WTC11 (cell line): ENCODE measurements at regions not wholly inside any gene's neighbourhood (a gene's known extent, or its start where the extent isn't known, plus 50 kb on each side); places are given as distances from the start of the nearest gene placed in this dataset.

Source experiments
- GABPB1 ChIP-seq: sonication (generic); formaldehyde crosslinking; IDR thresholded peaks from 2 replicates; pipeline ENCODE4 v1.8.1; 2023; ENCODE audit warnings: mild to moderate bottlenecking, missing genetic modification reagents
- MXD4 ChIP-seq: fragments of 250-450 bp; sonication (Bioruptor Pico); IDR thresholded peaks from 2 replicates; pipeline ENCODE4 v1.8.0; 2021; ENCODE audit warnings: mild to moderate bottlenecking, moderate library complexity, borderline replicate concordance
- NR2C2 ChIP-seq: sonication (generic); formaldehyde crosslinking; IDR thresholded peaks from 2 replicates; pipeline ENCODE4 v1.8.0; 2022; ENCODE audit warnings: mild to moderate bottlenecking, missing genetic modification reagents
- NR3C1 ChIP-seq: sonication (generic); formaldehyde crosslinking; conservative IDR thresholded peaks from 2 replicates; pipeline ENCODE4 v1.8.1; 2023; ENCODE audit warnings: low read depth, mild to moderate bottlenecking, missing genetic modification reagents
- RELA ChIP-seq: sonication (generic); formaldehyde crosslinking; IDR thresholded peaks from 2 replicates; pipeline ENCODE4 v1.8.1; 2022; ENCODE audit warnings: missing genetic modification reagents, mild to moderate bottlenecking, borderline replicate concordance
- SP1 ChIP-seq: sonication (generic); formaldehyde crosslinking; conservative IDR thresholded peaks from 2 replicates; pipeline ENCODE4 v1.8.1; 2022; ENCODE audit warnings: missing genetic modification reagents
- USF1 ChIP-seq: sonication (generic); formaldehyde crosslinking; IDR thresholded peaks from 2 replicates; pipeline ENCODE4 v1.8.0; 2022; ENCODE audit warnings: mild to moderate bottlenecking, missing genetic modification reagents
- ZNF138 ChIP-seq: sonication (generic); formaldehyde crosslinking; conservative IDR thresholded peaks from 2 replicates; pipeline ENCODE4 v1.8.1; 2022; ENCODE audit warnings: mild to moderate bottlenecking, moderate library complexity, missing genetic modification reagents
- TF ChIP-seq, protein P1 (sequence below): sonication (generic); formaldehyde crosslinking; IDR thresholded peaks from 2 replicates; pipeline ENCODE4 v1.8.0; 2022; ENCODE audit warnings: mild to moderate bottlenecking, missing genetic modification reagents
- TF ChIP-seq, protein P2 (sequence below): sonication (generic); formaldehyde crosslinking; IDR thresholded peaks from 2 replicates; pipeline ENCODE4 v1.8.1; 2022; ENCODE audit warnings: low read depth, missing genetic modification reagents, borderline replicate concordance
- TF ChIP-seq, protein P3 (sequence below): sonication (generic); formaldehyde crosslinking; IDR thresholded peaks from 2 replicates; pipeline ENCODE4 v1.8.1; 2022; ENCODE audit warnings: mild to moderate bottlenecking, moderate library complexity, missing genetic modification reagents
- TF ChIP-seq, protein P4 (sequence below): fragments of 200-600 bp; IDR thresholded peaks from 2 replicates; pipeline ENCODE4 v1.8.0; 2022; ENCODE audit warnings: antibody characterized with exemption

DNA sequence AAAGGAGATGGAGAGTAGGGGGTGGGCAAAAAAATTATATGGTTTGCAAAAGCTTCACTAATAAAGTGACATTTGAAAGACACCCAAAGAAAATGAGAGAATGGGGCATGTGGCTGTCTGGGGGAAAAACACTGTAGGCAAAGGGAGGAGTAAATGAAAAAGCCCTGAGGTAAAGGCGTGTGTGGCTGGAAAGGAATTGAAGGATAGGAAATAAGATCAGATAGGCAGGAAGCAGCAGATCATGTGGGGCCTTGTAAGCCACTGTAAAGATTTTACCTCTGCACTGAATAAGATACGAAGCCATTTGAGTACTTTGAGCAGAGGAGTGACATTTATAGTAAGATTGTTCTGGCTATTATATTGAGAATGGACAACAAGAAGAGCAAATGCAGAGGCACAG is 49.8 kb upstream of the FDX1 start:
- TF ChIP-seq SP1 (no peak), MXD4 (CRISPR knock-in tag) (no peak), NR2C2 (CRISPR knock-in tag) (no peak), USF1 (no peak), RELA (CRISPR knock-in tag) (no peak), NR3C1 (no peak), ZNF138 (no peak), GABPB1 (no peak)
- TF ChIP-seq, protein P1, sequence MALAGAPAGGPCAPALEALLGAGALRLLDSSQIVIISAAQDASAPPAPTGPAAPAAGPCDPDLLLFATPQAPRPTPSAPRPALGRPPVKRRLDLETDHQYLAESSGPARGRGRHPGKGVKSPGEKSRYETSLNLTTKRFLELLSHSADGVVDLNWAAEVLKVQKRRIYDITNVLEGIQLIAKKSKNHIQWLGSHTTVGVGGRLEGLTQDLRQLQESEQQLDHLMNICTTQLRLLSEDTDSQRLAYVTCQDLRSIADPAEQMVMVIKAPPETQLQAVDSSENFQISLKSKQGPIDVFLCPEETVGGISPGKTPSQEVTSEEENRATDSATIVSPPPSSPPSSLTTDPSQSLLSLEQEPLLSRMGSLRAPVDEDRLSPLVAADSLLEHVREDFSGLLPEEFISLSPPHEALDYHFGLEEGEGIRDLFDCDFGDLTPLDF (CRISPR knock-in tag): no peak
- TF ChIP-seq, protein P2, sequence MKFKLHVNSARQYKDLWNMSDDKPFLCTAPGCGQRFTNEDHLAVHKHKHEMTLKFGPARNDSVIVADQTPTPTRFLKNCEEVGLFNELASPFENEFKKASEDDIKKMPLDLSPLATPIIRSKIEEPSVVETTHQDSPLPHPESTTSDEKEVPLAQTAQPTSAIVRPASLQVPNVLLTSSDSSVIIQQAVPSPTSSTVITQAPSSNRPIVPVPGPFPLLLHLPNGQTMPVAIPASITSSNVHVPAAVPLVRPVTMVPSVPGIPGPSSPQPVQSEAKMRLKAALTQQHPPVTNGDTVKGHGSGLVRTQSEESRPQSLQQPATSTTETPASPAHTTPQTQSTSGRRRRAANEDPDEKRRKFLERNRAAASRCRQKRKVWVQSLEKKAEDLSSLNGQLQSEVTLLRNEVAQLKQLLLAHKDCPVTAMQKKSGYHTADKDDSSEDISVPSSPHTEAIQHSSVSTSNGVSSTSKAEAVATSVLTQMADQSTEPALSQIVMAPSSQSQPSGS (CRISPR knock-in tag): no peak
- TF ChIP-seq, protein P3, sequence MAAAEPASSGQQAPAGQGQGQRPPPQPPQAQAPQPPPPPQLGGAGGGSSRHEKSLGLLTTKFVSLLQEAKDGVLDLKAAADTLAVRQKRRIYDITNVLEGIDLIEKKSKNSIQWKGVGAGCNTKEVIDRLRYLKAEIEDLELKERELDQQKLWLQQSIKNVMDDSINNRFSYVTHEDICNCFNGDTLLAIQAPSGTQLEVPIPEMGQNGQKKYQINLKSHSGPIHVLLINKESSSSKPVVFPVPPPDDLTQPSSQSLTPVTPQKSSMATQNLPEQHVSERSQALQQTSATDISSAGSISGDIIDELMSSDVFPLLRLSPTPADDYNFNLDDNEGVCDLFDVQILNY (CRISPR knock-in tag): no peak
- TF ChIP-seq, protein P4, sequence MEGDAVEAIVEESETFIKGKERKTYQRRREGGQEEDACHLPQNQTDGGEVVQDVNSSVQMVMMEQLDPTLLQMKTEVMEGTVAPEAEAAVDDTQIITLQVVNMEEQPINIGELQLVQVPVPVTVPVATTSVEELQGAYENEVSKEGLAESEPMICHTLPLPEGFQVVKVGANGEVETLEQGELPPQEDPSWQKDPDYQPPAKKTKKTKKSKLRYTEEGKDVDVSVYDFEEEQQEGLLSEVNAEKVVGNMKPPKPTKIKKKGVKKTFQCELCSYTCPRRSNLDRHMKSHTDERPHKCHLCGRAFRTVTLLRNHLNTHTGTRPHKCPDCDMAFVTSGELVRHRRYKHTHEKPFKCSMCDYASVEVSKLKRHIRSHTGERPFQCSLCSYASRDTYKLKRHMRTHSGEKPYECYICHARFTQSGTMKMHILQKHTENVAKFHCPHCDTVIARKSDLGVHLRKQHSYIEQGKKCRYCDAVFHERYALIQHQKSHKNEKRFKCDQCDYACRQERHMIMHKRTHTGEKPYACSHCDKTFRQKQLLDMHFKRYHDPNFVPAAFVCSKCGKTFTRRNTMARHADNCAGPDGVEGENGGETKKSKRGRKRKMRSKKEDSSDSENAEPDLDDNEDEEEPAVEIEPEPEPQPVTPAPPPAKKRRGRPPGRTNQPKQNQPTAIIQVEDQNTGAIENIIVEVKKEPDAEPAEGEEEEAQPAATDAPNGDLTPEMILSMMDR: no peak
